Activated CD4-positive, alpha-beta T cell treated with anti-CD3 and anti-CD28 coated beads for 36 hours (primary cell): ENCODE measurements at regions not wholly inside any gene's neighbourhood (a gene's known extent, or its start where the extent isn't known, plus 50 kb on each side); places are given as distances from the start of the nearest gene placed in this dataset.

Experiments used
- ATAC-seq: fragments of 200-7000 bp; cut with Tn5 transposase; one replicate; pipeline ENCODE4 v1.10.0; 2021; ENCODE audit warnings: mild to moderate bottlenecking, moderate library complexity
- CTCF ChIA-PET: fragments of 350-600 bp; sonication (Branson Sonifier 250); formaldehyde crosslinking; loops from one replicate; lab custom pipeline; 2021; ENCODE audit warnings: antibody characterized with exemption; lab: Charles Lee
- POLR2A ChIA-PET: fragments of 350-600 bp; sonication (Branson Sonifier 250); formaldehyde crosslinking; loops from one replicate; lab custom pipeline; 2021; ENCODE audit warnings: antibody characterized with exemption, inconsistent platforms; lab: Charles Lee
- DNase-seq: peaks from one replicate; pipeline ENCODE4 v3.0.0-alpha.2; 2020
- H3K27ac Mint-ChIP-seq: one replicate; pipeline ENCODE4 v1.8.0; 2021; ENCODE audit warnings: mixed read lengths
- H3K27me3 Mint-ChIP-seq: one replicate; pipeline ENCODE4 v1.8.0; 2021; ENCODE audit warnings: mixed read lengths
- H3K36me3 Mint-ChIP-seq: one replicate; pipeline ENCODE4 v1.8.0; 2021; ENCODE audit warnings: low read depth, mixed read lengths
- H3K4me1 Mint-ChIP-seq: one replicate; pipeline ENCODE4 v1.8.0; 2021; ENCODE audit warnings: mixed read lengths
- H3K4me3 Mint-ChIP-seq: one replicate; pipeline ENCODE4 v1.8.0; 2021; ENCODE audit warnings: mild to moderate bottlenecking, moderate library complexity, mixed read lengths
- H3K9me3 Mint-ChIP-seq: one replicate; pipeline ENCODE4 v1.8.0; 2021; ENCODE audit warnings: low read depth, mixed read lengths
- intact Hi-C, 2 experiments: fragments of 100-400 bp; cut with DNase I in 1 of 2; cut with micrococcal nuclease in 1 of 2; formaldehyde crosslinking; loops; one replicate each; pipeline versions ENCODE4 v1.14.2 to v1.15.1; 2022 to 2024; cut with DNase I, micrococcal nuclease

DNA sequence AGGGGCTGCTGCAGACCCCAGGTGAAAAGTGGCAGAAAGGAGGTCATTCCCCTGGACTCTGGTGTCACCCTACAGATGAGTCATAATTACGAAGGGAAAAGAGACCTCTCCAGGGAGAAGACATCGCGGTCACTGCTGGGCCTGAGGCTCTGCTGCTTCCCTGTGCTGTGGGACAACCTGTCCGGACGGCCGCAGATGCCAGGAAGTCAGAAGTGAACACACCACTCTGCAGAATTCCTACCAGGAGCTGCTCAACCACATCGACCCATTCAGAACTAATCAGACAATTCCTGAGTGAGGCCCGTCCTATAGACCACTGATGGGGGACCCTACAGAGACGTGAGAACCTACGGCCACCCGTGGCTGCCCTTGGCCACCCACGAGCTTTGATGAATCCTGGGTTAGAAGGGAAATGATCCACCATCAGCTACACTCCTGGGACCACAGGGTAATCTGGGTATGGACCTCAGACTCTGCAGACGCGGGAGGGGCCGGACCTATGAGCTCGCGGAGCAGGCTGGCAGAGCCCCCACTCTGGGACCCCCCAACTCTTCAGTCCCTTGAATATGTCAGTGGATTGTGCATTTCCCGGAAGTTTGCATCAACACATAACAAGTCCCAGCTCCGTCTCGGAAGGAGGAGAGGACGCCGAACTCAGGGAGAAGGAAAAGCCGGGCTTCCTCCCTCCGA lies 636.7 kb downstream of the BRD1 start:
- no peaks in the 10 kb centered on the region for H3K4me1 Mint-ChIP-seq
- peaks cover 2% of the 10 kb centered on the region for H3K27me3 Mint-ChIP-seq
- intact Hi-C loops = no loop called here
- CTCF ChIA-PET = no interaction called here
- H3K27ac Mint-ChIP-seq = no peak overlapping the region
- ATAC-seq = no peak
- POLR2A ChIA-PET = no interaction called here
- DNase-seq = no peak
- H3K36me3 Mint-ChIP-seq = no peaks in the 10 kb centered on the region
- H3K9me3 Mint-ChIP-seq = peaks cover 5% of the 10 kb centered on the region
- no peak overlapping the region for H3K4me3 Mint-ChIP-seq

DNA sequence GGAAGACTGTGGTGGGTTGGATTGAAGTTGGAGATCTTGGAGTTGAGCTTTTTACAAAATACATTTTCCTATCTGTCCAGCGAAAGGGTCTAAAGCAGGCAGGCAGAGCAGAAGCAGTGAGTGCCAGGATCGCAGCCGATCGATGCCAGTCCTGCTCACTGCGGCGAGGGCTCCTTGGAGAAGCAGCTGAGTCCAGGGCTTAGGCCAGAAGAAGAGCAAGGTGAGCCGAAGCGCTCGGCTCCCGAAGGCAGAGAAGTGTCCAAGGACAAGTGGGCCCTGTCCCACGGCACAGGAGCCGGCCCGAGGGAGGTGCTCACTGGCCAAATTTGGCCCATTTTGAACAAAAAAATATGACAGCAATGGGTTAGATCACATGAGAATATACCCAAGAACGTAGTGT lies 637.8 kb downstream of the BRD1 start:
- Mint-ChIP-seq H3K4me3 (no peak overlapping the region), H3K9me3 (peaks cover 5% of the 10 kb centered on the region), H3K27ac (no peak overlapping the region), H3K36me3 (no peaks in the 10 kb centered on the region), H3K4me1 (no peaks in the 10 kb centered on the region), H3K27me3 (peaks cover 7% of the 10 kb centered on the region)
- DNase-seq (no peak), ATAC-seq (no peak)
- POLR2A ChIA-PET = no interaction called here
- CTCF ChIA-PET = no interaction called here
- intact Hi-C loops = no loop called here

DNA sequence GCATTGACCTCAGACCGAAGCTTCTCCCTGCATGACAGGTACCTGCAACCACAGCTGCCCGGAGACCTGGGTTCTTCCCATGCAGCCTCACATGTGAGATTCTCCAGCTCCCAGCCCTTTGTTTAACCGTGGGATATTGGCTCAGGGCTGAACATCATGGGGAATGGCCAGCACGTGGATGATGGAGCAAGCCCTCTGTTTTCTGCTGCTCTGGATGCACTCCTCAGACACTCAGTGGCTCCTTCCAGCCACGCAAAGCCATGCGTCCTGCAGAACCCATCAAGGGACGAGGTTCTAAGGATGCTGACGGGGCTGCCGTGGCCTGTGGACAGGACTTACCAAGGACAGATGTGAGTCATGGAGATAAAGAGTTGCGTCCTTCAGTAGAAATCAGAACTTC lies 639.1 kb downstream of the BRD1 start:
- H3K9me3 Mint-ChIP-seq = peaks cover 5% of the 10 kb centered on the region
- H3K27me3 Mint-ChIP-seq = peaks cover 7% of the 10 kb centered on the region
- ChIA-PET CTCF (no interaction called here), POLR2A (no interaction called here)
- H3K27ac Mint-ChIP-seq = no peak overlapping the region
- no peaks in the 10 kb centered on the region for H3K36me3 Mint-ChIP-seq
- DNase-seq (no peak), ATAC-seq (no peak)
- H3K4me1 Mint-ChIP-seq = no peaks in the 10 kb centered on the region
- no peak overlapping the region for H3K4me3 Mint-ChIP-seq
- intact Hi-C loops = no loop called here

DNA sequence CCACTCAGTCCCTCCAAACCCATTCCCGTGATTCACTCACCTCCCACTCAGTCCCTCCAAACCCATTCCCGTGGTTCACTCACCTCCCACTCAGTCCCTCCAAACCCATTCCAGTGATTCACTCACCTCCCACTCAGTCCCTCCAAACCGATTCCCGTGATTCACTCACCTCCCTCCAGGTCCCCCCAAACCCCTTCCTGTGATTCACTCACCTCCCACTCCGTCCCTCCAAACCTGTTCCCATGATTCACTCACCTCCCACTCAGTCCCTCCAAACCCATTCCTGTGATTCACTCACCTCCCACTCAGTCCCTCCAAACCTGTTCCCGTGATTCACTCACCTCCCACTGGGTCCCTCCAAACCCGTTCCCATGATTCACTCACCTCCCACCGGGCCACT lies 639.6 kb downstream of the BRD1 start:
- intact Hi-C loops = no loop called here
- no peaks in the 10 kb centered on the region for H3K4me1 Mint-ChIP-seq
- no peak for ATAC-seq
- H3K4me3 Mint-ChIP-seq = no peak overlapping the region
- no peaks in the 10 kb centered on the region for H3K36me3 Mint-ChIP-seq
- peaks cover 7% of the 10 kb centered on the region for H3K27me3 Mint-ChIP-seq
- H3K9me3 Mint-ChIP-seq = peaks cover 5% of the 10 kb centered on the region
- DNase-seq = no peak
- peak overlapping the region; percentile 45 for H3K27ac Mint-ChIP-seq
- POLR2A ChIA-PET = no interaction called here
- CTCF ChIA-PET = no interaction called here

DNA sequence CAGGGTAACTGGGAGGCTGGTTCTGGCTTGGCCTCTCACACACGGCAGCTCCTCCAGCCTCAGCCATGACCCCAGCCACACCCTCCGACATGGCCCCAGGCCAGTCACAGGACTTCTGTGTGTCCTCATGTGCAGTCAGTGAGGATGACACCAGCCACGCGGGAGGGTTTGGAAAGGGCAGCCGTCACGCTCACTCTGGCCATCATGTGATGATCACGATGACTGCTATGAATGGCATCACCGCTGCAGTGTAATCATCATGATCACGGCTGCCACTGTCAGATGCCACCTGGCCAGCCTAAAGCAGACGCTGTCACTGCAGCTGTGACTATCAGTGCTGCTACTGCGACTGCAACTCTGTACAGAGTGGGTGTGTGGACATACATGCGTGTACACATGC lies 640.9 kb downstream of the BRD1 start:
- CTCF ChIA-PET = no interaction called here
- Mint-ChIP-seq H3K27ac (no peak overlapping the region), H3K9me3 (peaks cover 5% of the 10 kb centered on the region), H3K4me1 (no peaks in the 10 kb centered on the region), H3K27me3 (peaks cover 7% of the 10 kb centered on the region), H3K4me3 (no peak overlapping the region), H3K36me3 (no peaks in the 10 kb centered on the region)
- no peak for DNase-seq
- no peak for ATAC-seq
- POLR2A ChIA-PET = no interaction called here
- intact Hi-C loops = no loop called here

DNA sequence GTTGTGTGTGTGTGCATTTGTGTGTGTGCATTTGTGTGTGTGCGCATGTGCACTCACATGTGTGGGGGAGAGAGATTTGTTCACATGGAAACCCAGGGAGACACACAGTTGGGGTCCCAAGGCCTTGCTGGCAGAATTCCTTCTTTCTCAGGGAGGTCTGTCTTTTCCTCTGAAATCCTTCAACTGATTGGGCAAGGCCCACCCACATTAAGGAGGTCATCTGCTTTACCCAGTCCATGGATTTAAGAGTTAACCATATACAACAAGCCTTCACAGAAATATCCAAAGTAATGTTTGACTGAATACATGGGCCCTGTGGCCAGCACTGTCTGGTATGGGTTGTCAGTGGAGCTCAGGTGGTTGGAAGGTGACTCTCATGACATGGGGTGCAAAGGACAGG lies 641.4 kb downstream of the BRD1 start:
- H3K4me1 Mint-ChIP-seq = no peaks in the 10 kb centered on the region
- peaks cover 7% of the 10 kb centered on the region for H3K27me3 Mint-ChIP-seq
- intact Hi-C loops = no loop called here
- H3K4me3 Mint-ChIP-seq = no peak overlapping the region
- ChIA-PET CTCF (no interaction called here), POLR2A (no interaction called here)
- no peaks in the 10 kb centered on the region for H3K36me3 Mint-ChIP-seq
- DNase-seq = no peak
- ATAC-seq = no peak
- H3K9me3 Mint-ChIP-seq = peaks cover 5% of the 10 kb centered on the region
- H3K27ac Mint-ChIP-seq = no peak overlapping the region

DNA sequence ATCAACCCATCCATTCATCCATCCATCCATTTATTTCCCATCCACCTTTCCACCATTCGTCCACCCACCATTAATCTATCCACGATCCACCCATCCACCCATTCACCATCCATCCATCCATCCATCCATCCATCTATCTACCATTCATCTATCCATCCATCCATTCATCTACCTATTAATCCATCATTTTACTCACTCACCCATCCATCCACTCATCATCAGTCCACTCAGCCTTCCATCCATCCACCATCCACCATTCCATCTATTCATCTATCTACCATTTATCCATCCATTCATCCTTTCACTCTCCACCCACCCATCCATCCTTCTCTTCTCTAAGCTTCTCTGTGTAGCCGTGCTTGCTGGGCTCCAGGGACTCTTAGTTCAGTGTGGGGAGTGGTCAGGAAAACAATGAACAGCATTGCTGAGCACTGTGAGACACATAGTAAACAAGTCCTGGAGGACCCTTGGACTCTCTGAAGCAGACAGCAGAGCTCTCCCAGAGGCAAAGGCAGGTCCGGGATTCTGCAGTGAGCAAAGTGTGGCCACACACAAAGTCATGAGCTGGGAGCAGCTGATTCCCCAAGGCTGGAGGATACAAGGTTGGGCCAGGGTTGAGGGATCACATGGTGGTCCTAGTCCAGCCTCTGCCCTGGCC lies 642.2 kb downstream of the BRD1 start:
- intact Hi-C loops = no loop called here
- Mint-ChIP-seq H3K36me3 (no peaks in the 10 kb centered on the region), H3K4me3 (no peak overlapping the region), H3K9me3 (peaks cover 5% of the 10 kb centered on the region), H3K27me3 (peaks cover 7% of the 10 kb centered on the region), H3K4me1 (no peaks in the 10 kb centered on the region), H3K27ac (no peak overlapping the region)
- POLR2A ChIA-PET = no interaction called here
- CTCF ChIA-PET = no interaction called here
- DNase-seq = no peak
- ATAC-seq = no peak

DNA sequence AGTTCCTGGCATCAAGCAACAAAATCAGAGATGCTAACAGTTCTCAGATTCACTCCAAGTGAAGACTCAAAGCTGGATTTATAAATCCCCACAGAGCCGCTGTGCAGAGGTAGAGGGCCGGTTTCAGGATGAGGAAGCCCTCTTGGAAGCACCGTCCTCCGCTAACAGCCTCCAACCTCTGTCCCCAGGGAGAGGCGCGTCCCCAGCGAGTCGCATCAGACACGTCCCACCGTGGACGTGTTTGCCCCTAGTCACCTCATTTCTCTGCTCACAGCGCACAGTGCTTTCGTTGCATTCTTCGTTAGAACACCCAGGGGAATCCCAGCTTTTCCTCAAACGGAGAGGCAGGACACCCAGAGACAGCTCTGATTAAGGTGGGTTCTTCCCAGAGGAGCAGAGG lies 642.9 kb downstream of the BRD1 start:
- Mint-ChIP-seq H3K27ac (no peak overlapping the region), H3K4me1 (no peaks in the 10 kb centered on the region), H3K9me3 (peaks cover 5% of the 10 kb centered on the region), H3K4me3 (no peak overlapping the region), H3K27me3 (peaks cover 7% of the 10 kb centered on the region), H3K36me3 (no peaks in the 10 kb centered on the region)
- DNase-seq (no peak), ATAC-seq (no peak)
- ChIA-PET POLR2A (no interaction called here), CTCF (no interaction called here)
- intact Hi-C loops = no loop called here

DNA sequence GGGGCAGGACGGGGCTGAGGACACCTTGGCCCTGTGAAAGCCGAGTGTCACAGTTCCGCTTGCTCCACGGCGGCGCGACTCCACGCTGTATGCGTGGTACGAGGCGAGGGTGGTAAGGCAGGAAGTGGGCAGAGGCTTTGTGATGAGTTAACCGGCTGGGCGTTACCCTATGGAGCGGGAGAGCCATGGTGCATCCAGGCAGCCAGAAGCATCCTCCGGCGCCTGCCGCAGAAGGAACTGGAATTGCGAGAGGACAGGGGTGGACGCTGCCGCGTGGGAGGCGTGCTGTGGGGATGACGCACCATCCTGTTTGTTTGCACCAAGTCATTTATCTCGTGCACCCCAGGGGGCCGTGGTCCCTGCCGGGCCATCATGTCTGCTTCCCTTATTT lies 643.9 kb downstream of the BRD1 start:
- no peak for ATAC-seq
- no peak for DNase-seq
- CTCF ChIA-PET = no interaction called here
- H3K36me3 Mint-ChIP-seq = no peaks in the 10 kb centered on the region
- no peaks in the 10 kb centered on the region for H3K4me1 Mint-ChIP-seq
- H3K27ac Mint-ChIP-seq = no peak overlapping the region
- peaks cover 5% of the 10 kb centered on the region for H3K9me3 Mint-ChIP-seq
- no peak overlapping the region for H3K4me3 Mint-ChIP-seq
- H3K27me3 Mint-ChIP-seq = peaks cover 7% of the 10 kb centered on the region
- POLR2A ChIA-PET = no interaction called here
- intact Hi-C loops = no loop called here

DNA sequence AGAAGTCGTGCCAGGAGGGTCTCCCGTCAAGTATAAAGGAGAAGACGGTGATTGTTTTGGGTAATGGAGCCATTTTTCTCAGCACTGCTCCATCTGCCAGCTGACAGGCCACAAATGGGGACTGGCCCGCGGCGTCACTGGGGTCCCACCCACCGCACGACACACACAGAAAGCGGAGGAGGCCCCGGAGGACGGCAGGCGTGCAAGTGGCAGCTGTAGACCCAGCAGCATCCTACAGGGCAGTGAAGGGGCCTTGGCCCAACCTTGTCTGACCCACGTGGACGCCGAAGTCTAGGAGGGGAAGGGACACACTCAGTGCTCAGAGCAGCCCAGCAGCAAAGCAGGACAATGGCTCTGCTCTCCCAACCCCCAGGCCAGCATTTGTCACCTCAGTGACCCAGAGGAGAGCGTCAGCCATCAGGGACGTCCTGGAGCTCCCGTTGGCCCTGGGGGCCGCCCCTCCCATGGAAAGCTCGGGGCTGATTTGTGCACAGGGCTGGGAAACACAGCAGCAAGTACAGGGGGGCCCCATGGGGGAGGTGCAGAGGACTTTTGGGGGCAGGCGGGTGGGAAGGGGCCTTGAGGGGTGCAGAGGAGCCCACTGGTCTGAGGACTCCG lies 644.4 kb downstream of the BRD1 start:
- peaks cover 1% of the 10 kb centered on the region for H3K9me3 Mint-ChIP-seq
- POLR2A ChIA-PET = no interaction called here
- H3K4me1 Mint-ChIP-seq = no peaks in the 10 kb centered on the region
- peaks cover 7% of the 10 kb centered on the region for H3K27me3 Mint-ChIP-seq
- no peak overlapping the region for H3K27ac Mint-ChIP-seq
- CTCF ChIA-PET = no interaction called here
- H3K4me3 Mint-ChIP-seq = no peak overlapping the region
- ATAC-seq (no peak), DNase-seq (no peak)
- no peaks in the 10 kb centered on the region for H3K36me3 Mint-ChIP-seq
- intact Hi-C loops = no loop called here

DNA sequence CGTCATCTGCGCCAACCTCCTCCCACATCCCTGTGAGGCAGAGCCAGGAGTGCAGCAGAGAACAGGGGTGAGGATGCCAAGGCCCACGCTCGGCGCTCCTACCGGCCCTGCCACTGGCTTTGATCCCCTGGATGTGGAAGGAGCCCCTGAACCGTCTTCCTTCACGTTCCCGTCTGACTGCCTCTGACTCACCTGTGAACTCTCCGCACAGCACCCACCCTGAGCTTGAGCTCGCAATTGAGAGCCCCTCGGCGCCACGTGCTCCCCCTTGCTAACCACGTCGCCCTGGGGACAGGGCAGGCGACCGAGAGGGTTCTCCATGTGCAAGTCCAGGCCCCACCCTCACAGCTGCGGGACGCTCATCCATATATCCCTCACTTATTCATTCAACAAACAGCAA lies 645.3 kb downstream of the BRD1 start:
- Mint-ChIP-seq H3K4me3 (no peak overlapping the region), H3K36me3 (no peaks in the 10 kb centered on the region), H3K27me3 (peaks cover 7% of the 10 kb centered on the region), H3K27ac (no peak overlapping the region), H3K9me3 (no peaks in the 10 kb centered on the region), H3K4me1 (no peaks in the 10 kb centered on the region)
- DNase-seq (no peak), ATAC-seq (no peak)
- ChIA-PET POLR2A (no interaction called here), CTCF (no interaction called here)
- intact Hi-C loops = no loop called here

DNA sequence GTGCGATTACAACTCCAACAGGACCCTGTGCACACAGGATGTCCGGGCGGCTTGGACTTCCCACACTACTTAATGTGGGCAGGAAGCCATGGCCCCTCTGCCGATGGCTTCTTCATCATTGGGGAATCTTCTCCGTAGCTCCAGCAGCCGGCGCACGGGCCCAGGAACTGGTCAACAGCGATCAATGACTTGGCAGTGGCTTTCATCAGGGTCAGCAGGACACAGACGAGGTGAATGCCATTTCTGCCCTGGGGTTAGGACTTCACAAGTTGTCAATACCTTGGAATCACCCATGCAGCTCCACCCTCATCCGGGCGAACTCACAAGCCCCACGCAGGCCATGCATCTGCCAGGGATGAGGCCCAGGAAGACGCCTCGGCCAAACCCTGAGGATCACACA lies 645.7 kb downstream of the BRD1 start:
- peaks cover 7% of the 10 kb centered on the region for H3K27me3 Mint-ChIP-seq
- intact Hi-C loops = no loop called here
- no peaks in the 10 kb centered on the region for H3K36me3 Mint-ChIP-seq
- ChIA-PET POLR2A (no interaction called here), CTCF (no interaction called here)
- H3K27ac Mint-ChIP-seq = no peak overlapping the region
- H3K4me3 Mint-ChIP-seq = no peak overlapping the region
- DNase-seq (no peak), ATAC-seq (no peak)
- H3K9me3 Mint-ChIP-seq = no peaks in the 10 kb centered on the region
- no peaks in the 10 kb centered on the region for H3K4me1 Mint-ChIP-seq
